AML-193 (cell line): ENCODE measurements at regions not wholly inside any gene's neighbourhood (a gene's known extent, or its start where the extent isn't known, plus 50 kb on each side); places are given as distances from the start of the nearest gene placed in this dataset.

Experiments used
- DNase-seq, 2 experiments: peaks; one replicate each; lab custom pipeline; 2025; lab: John Stamatoyannopoulos, UW

DNA sequence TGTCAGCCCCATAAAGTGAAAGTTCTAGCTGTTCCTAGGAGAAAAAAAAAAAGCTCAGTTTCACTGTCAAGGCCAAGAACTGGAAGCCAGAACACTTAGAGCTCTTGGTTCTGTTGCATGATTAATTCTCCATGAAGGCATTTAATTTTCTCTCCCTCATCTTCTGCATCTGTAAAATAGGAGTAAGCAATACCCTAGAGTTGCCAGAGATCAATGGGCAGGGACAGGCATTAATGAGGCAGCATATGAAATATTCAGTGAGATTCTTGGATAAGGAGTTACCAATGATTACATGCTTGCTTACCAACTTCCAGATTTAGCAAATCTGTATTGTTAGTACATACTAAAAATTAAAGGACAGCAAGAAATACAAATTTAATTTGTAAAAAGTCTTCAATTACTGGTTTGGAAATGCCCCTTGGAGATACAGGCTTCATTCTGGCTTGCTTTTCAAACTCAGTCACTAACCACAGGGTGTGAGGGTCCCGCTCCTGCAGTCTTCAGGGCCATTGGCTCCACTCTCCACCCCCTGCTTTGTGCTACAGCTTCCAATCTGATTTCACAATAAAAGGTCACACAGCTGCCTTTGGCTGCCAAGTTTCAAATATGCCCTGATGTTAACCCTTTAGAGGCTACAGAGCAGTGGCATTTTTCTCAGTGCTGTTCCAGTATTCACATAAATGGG is 624.6 kb downstream of the BNC2 start:
- no peak for DNase-seq

GRCh38 chr9:16246785-16247184 is 623.7 kb downstream of the BNC2 start:
- no peak for DNase-seq

DNA sequence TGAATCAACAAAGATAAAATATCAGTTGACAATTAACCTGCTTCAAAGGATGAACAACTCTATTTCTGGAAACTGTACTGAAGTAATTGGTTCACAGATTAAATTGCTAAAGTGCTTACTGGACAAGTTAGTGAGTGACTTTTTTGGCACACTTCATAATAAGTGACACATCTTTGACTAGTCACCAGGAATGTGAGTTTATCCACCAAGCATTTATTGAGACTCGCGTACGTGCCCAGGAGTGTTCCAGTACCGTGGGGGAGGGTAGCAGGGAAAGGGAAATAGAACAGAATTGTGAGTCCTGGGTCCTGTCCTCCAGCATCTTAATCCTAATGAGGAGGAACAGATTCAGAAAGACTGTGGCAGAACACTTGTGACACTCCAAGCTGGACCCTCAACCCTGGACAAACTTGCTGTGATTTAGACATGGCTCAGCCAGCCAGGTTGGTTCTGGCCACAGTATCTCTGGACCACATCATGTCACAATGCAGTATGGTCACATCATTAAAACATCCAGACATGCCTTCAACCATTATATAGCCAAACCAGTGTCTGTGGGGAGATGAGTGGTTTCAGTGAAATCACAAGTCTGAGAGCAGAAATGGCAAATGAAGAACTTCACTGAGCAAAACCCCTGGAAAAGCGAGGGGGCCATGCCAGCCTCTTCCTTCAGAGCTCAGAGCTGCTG is 623.1 kb downstream of the BNC2 start:
- DNase-seq: no peak

- DNase-seq: no peak
Measured at GRCh38 chr9:16248822-16249221, 621.6 kb downstream of the BNC2 start.

DNA sequence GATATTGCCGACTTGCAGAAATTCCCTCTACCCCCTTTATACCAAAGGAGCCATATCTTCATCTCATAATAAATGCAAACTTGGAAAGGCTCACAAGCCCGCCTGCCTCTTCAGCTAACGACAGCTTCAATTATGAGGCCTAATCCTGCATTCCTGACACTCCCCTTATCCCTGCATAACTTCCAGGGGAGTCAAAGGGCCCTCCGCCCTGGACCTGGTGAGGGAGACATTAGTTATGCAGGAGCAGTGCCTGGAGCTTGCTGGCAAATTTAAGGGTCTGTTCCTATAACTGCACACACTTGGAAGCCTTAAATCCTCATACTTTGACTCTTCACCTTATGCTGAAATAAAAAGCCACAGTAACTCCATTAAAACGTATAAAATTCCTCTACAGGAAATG is 617.9 kb downstream of the BNC2 start:
- no peak for DNase-seq

DNA sequence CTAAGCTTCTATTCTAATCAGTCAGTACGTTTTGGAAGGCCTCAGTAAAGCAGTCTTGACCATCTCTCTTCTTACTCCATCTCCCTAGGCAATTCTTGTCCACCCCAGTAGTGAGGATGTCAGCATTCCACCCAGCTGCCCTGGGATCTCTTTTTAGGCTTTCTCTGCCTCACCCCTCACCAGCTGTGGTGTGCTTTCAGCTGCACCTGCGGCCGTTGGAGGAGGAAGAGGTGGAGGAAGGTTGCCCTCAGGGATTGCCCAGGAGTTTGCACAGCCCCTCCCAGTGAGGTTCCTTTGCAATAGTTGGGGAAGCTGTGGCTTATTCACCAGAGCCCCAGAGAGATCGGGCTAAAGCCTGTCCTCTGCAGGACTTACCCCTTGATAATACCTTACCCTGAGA is 615.8 kb downstream of the BNC2 start:
- DNase-seq: no peak

DNA sequence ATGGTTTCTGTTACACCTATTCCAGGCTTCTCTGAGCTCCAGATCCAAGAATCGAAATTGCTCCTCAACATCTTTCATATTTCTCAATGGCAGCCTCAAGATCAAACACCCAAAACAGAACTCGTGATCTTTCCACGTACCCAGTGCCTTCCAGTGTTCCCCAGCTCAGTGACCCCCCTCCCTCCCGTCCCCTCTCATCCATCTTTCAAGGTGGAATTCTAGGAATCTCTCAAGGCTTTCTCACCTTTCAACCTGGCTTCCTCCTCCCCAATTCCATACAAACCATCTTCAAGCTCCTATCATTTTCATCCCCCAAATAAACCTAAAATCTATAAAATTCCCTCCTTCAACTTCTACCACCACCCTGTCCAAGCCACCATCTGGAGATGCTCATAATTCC is 615.3 kb downstream of the BNC2 start:
- DNase-seq: no peak

DNA sequence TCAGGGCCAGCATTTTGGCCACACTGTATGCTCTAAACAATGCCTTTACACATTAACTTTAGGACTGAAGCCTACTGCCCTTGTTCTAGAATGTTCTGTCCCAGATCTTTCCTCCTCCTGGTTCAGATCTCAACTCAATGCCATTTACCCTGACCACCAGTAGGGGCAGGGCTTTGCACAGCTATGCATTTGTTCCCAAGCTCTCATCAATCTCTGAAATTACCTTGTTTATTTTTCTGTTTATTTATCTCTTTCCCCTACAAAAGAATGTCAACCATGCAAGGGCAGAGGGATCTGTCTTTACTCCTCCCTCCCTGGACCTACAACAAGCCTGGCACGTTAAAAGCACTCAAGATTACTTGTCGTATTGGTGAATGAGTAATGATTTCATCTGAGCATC is 612.9 kb downstream of the BNC2 start:
- no peak for DNase-seq

- DNase-seq: no peak
Measured at GRCh38 chr9:16258191-16258590, 612.3 kb downstream of the BNC2 start.

GRCh38 chr9:16258708-16259107 is 611.8 kb downstream of the BNC2 start:
- DNase-seq: no peak

DNA sequence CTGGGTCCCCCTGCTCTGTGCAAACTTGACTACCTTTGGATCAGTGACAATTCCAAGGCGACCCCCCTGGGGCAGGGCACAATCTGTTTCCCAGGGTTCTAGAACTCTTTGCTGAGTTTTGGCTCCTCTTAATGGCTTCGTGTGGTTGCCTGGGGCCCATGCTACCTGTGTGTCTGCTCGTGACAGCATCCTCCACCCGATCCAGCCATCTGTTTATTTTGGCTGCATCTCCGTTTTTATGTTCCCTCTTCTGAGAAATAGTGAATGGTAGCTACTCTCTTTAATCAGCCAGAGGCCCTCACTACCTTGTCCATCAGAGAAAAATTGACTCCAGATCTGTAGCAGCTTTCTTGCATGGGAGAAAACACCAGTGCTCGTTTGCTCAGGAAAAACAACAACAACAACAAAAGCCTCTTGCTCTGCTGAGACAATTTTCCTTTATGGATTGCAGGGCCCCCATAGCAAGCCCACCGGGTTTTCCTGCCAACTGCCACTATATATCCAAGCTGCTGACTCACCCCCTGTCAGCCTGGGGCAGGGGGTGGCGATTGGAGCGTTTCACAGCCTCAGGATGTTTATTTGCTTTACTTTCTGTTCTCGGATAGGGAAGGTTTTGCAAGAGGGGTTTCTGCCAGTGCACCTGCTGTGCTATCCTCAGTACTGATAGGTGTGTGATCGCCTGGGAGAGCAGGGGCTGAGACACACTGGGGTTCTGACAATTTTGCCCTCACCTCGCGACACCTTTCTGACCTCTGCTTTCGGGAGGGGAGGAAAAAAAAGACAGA is 607.8 kb downstream of the BNC2 start:
- no peak for DNase-seq

- no peak for DNase-seq
Measured at GRCh38 chr9:16265688-16266087, 604.8 kb downstream of the BNC2 start.

DNA sequence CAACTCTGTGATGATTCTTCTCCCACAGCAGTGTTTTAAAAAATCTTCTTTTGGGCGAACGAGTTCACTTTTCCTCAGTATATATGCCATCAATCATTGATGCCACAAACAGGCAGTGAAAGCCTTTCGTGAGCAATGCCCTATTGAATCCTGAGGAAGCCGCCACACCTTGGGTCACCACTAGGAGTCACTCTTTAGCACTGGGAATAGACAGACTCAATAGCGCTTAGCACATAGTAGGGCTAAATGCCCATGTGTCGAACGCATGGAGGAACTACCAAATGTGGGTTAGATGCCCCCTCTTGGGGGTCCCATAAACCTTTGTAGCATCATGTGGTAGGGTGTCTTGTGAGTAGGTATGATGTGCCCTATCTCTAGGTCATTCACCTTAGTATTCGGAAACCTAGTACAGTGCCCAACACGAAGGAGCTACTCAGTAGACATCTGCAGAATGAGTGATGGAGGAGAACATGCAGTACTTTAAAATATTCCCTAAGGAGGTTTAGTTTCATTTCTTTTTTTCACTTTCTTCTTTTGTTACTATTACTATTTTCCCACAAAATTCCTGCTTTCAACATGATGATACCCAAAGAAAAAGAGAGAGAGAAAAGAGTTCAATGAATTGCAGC is 603.7 kb downstream of the BNC2 start:
- DNase-seq: no peak

GRCh38 chr9:16267281-16268066 is 603.0 kb downstream of the BNC2 start:
- DNase-seq: no peak

- DNase-seq: no peak
Measured at GRCh38 chr9:16268067-16268881, 602.2 kb downstream of the BNC2 start.

GRCh38 chr9:16271967-16272366 is 598.5 kb downstream of the BNC2 start:
- DNase-seq: no peak

DNA sequence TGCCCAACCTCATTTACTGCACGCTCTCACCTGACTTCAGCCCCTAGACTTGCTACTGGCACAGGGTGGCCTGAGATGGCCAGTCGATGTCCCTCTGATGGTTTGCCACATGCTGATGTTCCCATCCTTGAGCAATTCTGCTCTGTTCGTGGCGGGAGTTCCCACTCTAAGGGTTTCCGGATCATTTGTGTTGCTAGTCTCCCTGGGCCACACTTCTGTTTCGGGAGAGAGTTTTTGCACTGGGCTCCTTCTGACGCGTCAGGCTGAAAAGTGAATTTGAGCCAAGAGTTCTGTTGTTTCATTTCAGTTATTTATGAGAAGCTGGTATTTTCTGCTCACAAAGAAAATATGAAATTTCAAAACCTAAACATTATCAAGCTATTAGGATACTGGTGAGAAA is 597.7 kb downstream of the BNC2 start:
- DNase-seq: no peak

DNA sequence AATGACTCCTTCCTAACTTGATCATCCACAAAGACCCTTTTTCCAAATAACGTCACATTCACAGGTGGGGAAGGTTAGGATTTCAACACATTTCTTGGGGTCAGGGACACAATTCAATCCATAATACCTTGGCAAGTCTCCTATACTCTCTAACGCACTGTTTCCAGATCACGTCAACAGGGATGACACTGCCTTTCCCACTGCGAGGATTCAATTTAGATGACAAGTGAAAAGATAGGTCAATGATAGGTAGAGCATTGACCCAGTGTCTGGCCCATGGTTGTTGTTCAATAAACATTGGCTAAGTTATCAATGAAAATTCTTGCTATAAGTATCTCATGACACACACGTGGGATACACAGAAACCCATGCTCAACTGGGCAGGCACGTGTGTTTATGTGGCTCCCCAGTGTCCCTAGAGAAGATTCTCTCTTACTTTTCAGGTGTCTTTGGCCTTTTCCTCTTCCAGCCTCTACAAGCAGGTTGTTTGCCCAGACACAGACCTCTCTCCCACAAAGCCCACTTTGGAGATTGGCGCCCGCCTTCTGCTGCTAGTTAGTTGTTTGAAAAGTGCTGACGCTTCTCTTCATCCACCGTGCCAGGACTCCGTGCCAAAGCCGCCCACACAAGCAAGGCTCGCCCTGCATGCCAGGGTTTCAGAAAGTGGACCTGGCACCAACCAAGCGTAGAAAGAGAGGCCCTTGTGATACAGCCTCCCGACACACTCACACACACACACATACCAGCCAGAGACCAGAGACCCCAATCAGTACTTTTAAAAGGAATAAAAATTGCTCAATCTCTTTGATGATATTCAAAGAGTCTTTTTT is 594.5 kb downstream of the BNC2 start:
- DNase-seq: no peak

GRCh38 chr9:16276866-16277265 is 593.6 kb downstream of the BNC2 start:
- no peak for DNase-seq

GRCh38 chr9:16277471-16277960 is 593.0 kb downstream of the BNC2 start:
- no peak for DNase-seq
